Neural progenitor cell (in vitro differentiated cells): ENCODE measurements at regions not wholly inside any gene's neighbourhood (a gene's known extent, or its start where the extent isn't known, plus 50 kb on each side); places are given as distances from the start of the nearest gene placed in this dataset.

Experiments
- CTCF ChIP-seq: fragments of 200-600 bp; sonication (generic); IDR thresholded peaks from 2 replicates; pipeline ENCODE4 v1.5.1; 2017; ENCODE audit warnings: antibody characterized with exemption, mild to moderate bottlenecking
- EZH2 ChIP-seq: fragments of 200-600 bp; sonication (generic); IDR thresholded peaks from 2 replicates; pipeline ENCODE4 v1.6.1; 2017; ENCODE audit warnings: antibody characterized with exemption, mild to moderate bottlenecking, moderate library complexity

GRCh38 chr1:166418344-166418933, 251.6 kb upstream of the FAM78B start:
- TF ChIP-seq EZH2 (no peak), CTCF (no peak)
